Fibroblast of lung (primary cell): ENCODE measurements at regions not wholly inside any gene's neighbourhood (a gene's known extent, or its start where the extent isn't known, plus 50 kb on each side); places are given as distances from the start of the nearest gene placed in this dataset.

Source experiments
- DNase-seq, 2 donors: peaks; one replicate each; pipeline versions ENCODE4 v3.0.0 to v3.0.0-alpha.2; 2010; ENCODE audit warnings: low read depth in 2 of 2
- H2AFZ ChIP-seq: 2 replicates; pipeline ENCODE4 v1.5.1; 2012; ENCODE audit warnings: low read length, control low read depth, inconsistent platforms
- H3K27ac ChIP-seq: 2 replicates; pipeline ENCODE4 v1.5.1; 2011; ENCODE audit warnings: low read length, control low read depth; ENCODE audit not compliant: insufficient read depth
- H3K27me3 ChIP-seq: 2 replicates; pipeline ENCODE4 v1.5.1; 2011; ENCODE audit warnings: mild to moderate bottlenecking, low read length; ENCODE audit not compliant: control insufficient read depth, insufficient read depth
- H3K36me3 ChIP-seq: 2 replicates; pipeline ENCODE4 v1.5.1; 2011; ENCODE audit warnings: low read length; ENCODE audit not compliant: control insufficient read depth, insufficient read depth
- H3K4me1 ChIP-seq: 2 replicates; pipeline ENCODE4 v1.5.1; 2011; ENCODE audit warnings: low read length; ENCODE audit not compliant: control insufficient read depth, insufficient read depth; ENCODE audit errors: extremely low read depth
- H3K4me2 ChIP-seq: 2 replicates; pipeline ENCODE4 v1.5.1; 2011; ENCODE audit warnings: low read length, control low read depth; ENCODE audit not compliant: insufficient read depth; ENCODE audit errors: extremely low read depth
- H3K4me3 ChIP-seq, 4 experiments: fragments of 200-600 bp in 1 of 4; sonication (generic) in 1 of 4; replicated peaks in 1 of 4; 2 replicates each; pipeline ENCODE4 v1.5.1; 2011 to 2016; ENCODE audit warnings: low read length in 4 of 4, low read depth in 3 of 4, mild to moderate bottlenecking in 3 of 4, control low read depth in 2 of 4, inconsistent platforms in 1 of 4, mixed read lengths in 1 of 4; ENCODE audit not compliant: insufficient read depth in 1 of 4; ENCODE audit errors: control extremely low read depth in 1 of 4
- H3K79me2 ChIP-seq: 2 replicates; pipeline ENCODE4 v1.5.1; 2012; ENCODE audit warnings: mild to moderate bottlenecking, low read length, inconsistent platforms; ENCODE audit not compliant: control insufficient read depth, insufficient read depth
- H3K9ac ChIP-seq: 2 replicates; pipeline ENCODE4 v1.5.1; 2011; ENCODE audit warnings: mild to moderate bottlenecking, low read length, control low read depth; ENCODE audit not compliant: insufficient read depth
- H3K9me3 ChIP-seq: 2 replicates; pipeline ENCODE4 v1.5.1; 2012; ENCODE audit warnings: low read depth, low read length; ENCODE audit not compliant: control insufficient read depth, insufficient read depth
- H4K20me1 ChIP-seq: 2 replicates; pipeline ENCODE4 v1.5.1; 2011; ENCODE audit warnings: low read length; ENCODE audit not compliant: control insufficient read depth, insufficient read depth; ENCODE audit errors: extremely low read depth
- EZH2 ChIP-seq: IDR thresholded peaks from 2 replicates; pipeline ENCODE4 v1.5.1; 2012; ENCODE audit warnings: low read length, control low read depth, mild to moderate bottlenecking; ENCODE audit errors: missing control alignments
- TF ChIP-seq, protein P1 (sequence below), 2 donors: IDR thresholded peaks in 1 of 2; conservative IDR thresholded peaks in 1 of 2; 1 replicate in 1 of 2; 2 replicates in 1 of 2; pipeline ENCODE4 v1.5.1; 2011 to 2012; ENCODE audit warnings: low read length in 2 of 2, control low read depth in 1 of 2, inconsistent platforms in 1 of 2, low read depth in 1 of 2, mild to moderate bottlenecking in 1 of 2

DNA sequence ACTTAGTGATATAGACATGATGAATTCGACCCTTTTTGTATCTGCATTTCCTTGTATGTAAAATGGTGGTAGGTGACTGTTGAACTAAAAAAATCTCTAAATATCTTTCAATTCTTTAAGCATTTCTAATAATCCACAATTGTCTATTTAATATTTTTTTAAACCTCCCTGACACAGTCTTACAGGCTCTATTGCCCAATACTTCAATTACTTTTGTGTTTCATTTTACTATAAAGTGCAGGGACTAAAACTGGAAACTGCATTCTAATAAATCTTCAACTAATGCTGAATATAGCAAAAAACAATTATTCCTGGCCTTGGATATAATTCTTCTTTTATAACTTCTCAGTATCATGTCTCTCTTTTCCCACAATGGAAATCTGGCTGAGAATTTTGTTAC, 202.7 kb upstream of the PIK3R1 start:
- H3K36me3 ChIP-seq = no peaks in the 10 kb centered on the region
- no peaks in the 10 kb centered on the region for H3K4me1 ChIP-seq
- H3K27ac ChIP-seq = no peak overlapping the region
- H3K4me2 ChIP-seq = no peak overlapping the region
- no peak for DNase-seq
- no peak for TF ChIP-seq EZH2
- TF ChIP-seq, protein P1, sequence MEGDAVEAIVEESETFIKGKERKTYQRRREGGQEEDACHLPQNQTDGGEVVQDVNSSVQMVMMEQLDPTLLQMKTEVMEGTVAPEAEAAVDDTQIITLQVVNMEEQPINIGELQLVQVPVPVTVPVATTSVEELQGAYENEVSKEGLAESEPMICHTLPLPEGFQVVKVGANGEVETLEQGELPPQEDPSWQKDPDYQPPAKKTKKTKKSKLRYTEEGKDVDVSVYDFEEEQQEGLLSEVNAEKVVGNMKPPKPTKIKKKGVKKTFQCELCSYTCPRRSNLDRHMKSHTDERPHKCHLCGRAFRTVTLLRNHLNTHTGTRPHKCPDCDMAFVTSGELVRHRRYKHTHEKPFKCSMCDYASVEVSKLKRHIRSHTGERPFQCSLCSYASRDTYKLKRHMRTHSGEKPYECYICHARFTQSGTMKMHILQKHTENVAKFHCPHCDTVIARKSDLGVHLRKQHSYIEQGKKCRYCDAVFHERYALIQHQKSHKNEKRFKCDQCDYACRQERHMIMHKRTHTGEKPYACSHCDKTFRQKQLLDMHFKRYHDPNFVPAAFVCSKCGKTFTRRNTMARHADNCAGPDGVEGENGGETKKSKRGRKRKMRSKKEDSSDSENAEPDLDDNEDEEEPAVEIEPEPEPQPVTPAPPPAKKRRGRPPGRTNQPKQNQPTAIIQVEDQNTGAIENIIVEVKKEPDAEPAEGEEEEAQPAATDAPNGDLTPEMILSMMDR (conservative IDR thresholded peaks at IDR 0.05 in 1 of 2, IDR thresholded peaks at IDR 0.05 in 1 of 2; ENCODE audit: low read depth in 1 of 2, low read length in 2 of 2) = no peak
- no peak overlapping the region for H3K9ac ChIP-seq
- no peak overlapping the region for H2AFZ ChIP-seq
- no peaks in the 10 kb centered on the region for H3K27me3 ChIP-seq
- H3K9me3 ChIP-seq = no peaks in the 10 kb centered on the region
- H4K20me1 ChIP-seq = no peaks in the 10 kb centered on the region
- H3K4me3 ChIP-seq = no peak overlapping the region
- no peaks in the 10 kb centered on the region for H3K79me2 ChIP-seq

DNA sequence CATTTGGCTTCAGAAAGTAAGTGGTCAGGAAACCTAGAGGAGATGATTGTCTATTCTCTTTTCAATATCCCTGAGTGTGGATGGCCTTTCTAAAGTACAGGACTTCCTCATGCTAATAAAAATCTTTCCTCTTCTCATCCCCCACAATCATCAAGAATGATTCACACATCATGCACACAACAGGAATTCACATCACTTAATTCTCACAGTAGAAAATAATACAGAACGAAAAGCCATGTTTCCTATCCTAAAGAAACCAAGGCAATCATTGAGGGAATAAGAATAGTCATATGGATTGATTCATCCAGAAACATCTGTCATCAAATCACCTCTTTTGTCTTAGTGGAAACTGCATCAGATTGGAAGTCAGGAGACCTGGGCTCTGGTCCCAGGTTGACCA, 203.1 kb upstream of the PIK3R1 start:
- H3K27ac ChIP-seq = no peak overlapping the region
- no peaks in the 10 kb centered on the region for H3K9me3 ChIP-seq
- no peak overlapping the region for H3K9ac ChIP-seq
- H4K20me1 ChIP-seq = no peaks in the 10 kb centered on the region
- TF ChIP-seq, protein P1 (conservative IDR thresholded peaks at IDR 0.05 in 1 of 2, IDR thresholded peaks at IDR 0.05 in 1 of 2; ENCODE audit: low read depth in 1 of 2, low read length in 2 of 2) = no peak
- H3K36me3 ChIP-seq = no peaks in the 10 kb centered on the region
- H2AFZ ChIP-seq = no peak overlapping the region
- H3K4me1 ChIP-seq = no peaks in the 10 kb centered on the region
- H3K27me3 ChIP-seq = no peaks in the 10 kb centered on the region
- no peaks in the 10 kb centered on the region for H3K79me2 ChIP-seq
- H3K4me2 ChIP-seq = no peak overlapping the region
- no peak overlapping the region for H3K4me3 ChIP-seq
- peak in 1 of 2 donors; percentile 44 for DNase-seq

GRCh38 chr5:68011801-68012200, 203.8 kb upstream of the PIK3R1 start:
- DNase-seq = peak in 1 of 2 donors; percentile 63
- Histone ChIP-seq H3K9me3 (no peaks in the 10 kb centered on the region), H3K79me2 (no peaks in the 10 kb centered on the region), H3K27me3 (no peaks in the 10 kb centered on the region), H3K36me3 (no peaks in the 10 kb centered on the region), H4K20me1 (no peaks in the 10 kb centered on the region), H3K4me2 (no peak overlapping the region), H3K9ac (no peak overlapping the region), H2AFZ (no peak overlapping the region), H3K4me1 (no peaks in the 10 kb centered on the region), H3K4me3 (no peak overlapping the region), H3K27ac (no peak overlapping the region)
- TF ChIP-seq EZH2 = no peak
- TF ChIP-seq, protein P1 (conservative IDR thresholded peaks at IDR 0.05 in 1 of 2, IDR thresholded peaks at IDR 0.05 in 1 of 2; ENCODE audit: low read depth in 1 of 2, low read length in 2 of 2) = no peak
